H1 (cell line): ENCODE measurements at regions not wholly inside any gene's neighbourhood (a gene's known extent, or its start where the extent isn't known, plus 50 kb on each side); places are given as distances from the start of the nearest gene placed in this dataset.

ENCODE experiments used
- CTCF ChIA-PET: fragments of 300-600 bp; sonication (Branson Sonifier 250); formaldehyde crosslinking; loops from one replicate; lab custom pipeline; 2021; ENCODE audit not compliant: partially characterized antibody; lab: Charles Lee
- POLR2A ChIA-PET: fragments of 300-600 bp; sonication (Branson Sonifier 250); formaldehyde crosslinking; loops from one replicate; lab custom pipeline; 2021; ENCODE audit warnings: inconsistent platforms; ENCODE audit not compliant: partially characterized antibody; lab: Charles Lee
- DNase-seq, 2 experiments: peaks; one replicate each; pipeline versions ENCODE4 v3.0.0 to v3.0.0-alpha.2; 2010 to 2022; ENCODE audit warnings: low spot score in 2 of 2, low read depth in 1 of 2, mixed read lengths in 1 of 2
- FAIRE-seq: peaks from 2 replicates; lab custom pipeline; 2011; peaks lifted over from hg19 to GRCh38; lab: Jason Lieb, UNC
- H2AFZ ChIP-seq: 2 replicates; pipeline ENCODE4 v1.8.1; 2012; ENCODE audit warnings: low read length, inconsistent platforms
- H2AK5ac ChIP-seq: 2 replicates; pipeline ENCODE4 v1.6.1; 2013; ENCODE audit warnings: low read depth, low read length
- H2BK120ac ChIP-seq: replicated peaks from 2 replicates; pipeline ENCODE3; 2013; ENCODE audit warnings: low read depth, low read length, inconsistent platforms
- H2BK12ac ChIP-seq: 2 replicates; pipeline ENCODE4 v1.6.1; 2013; ENCODE audit warnings: low read depth, low read length
- H2BK15ac ChIP-seq: 2 replicates; pipeline ENCODE4 v1.6.1; 2013; ENCODE audit warnings: low read length
- H2BK20ac ChIP-seq: 2 replicates; pipeline ENCODE4 v1.6.1; 2013; ENCODE audit warnings: low read length
- H2BK5ac ChIP-seq: 2 replicates; pipeline ENCODE4 v1.6.1; 2013; ENCODE audit warnings: low read depth, low read length
- H3K14ac ChIP-seq: 2 replicates; pipeline ENCODE4 v1.6.1; 2013; ENCODE audit warnings: inconsistent platforms; ENCODE audit not compliant: insufficient read length
- H3K18ac ChIP-seq: 2 replicates; pipeline ENCODE4 v1.6.1; 2013; ENCODE audit warnings: low read length; ENCODE audit errors: extremely low read depth
- H3K23ac ChIP-seq: 2 replicates; pipeline ENCODE4 v1.6.1; 2013; ENCODE audit warnings: inconsistent platforms; ENCODE audit not compliant: insufficient read length
- H3K23me2 ChIP-seq: 2 replicates; pipeline ENCODE4 v1.6.1; 2013; ENCODE audit warnings: low read depth, low read length
- H3K27ac ChIP-seq: 2 replicates; pipeline ENCODE4 v1.6.1; 2011; ENCODE audit warnings: low read depth, low read length, inconsistent platforms
- H3K27me3 ChIP-seq, 4 experiments: replicated peaks in 1 of 4; 1 replicate in 1 of 4; 2 replicates in 3 of 4; pipeline versions ENCODE4 v1.6.1 to v1.8.1; 2011 to 2013; ENCODE audit warnings: low read length in 3 of 4, mild to moderate bottlenecking in 3 of 4, inconsistent platforms in 2 of 4, mixed read lengths in 2 of 4, moderate library complexity in 1 of 4; ENCODE audit not compliant: control insufficient read depth in 3 of 4, insufficient read depth in 3 of 4; ENCODE audit errors: extremely low read depth in 1 of 4
- H3K36me3 ChIP-seq, 4 experiments: 2 replicates each; pipeline versions ENCODE4 v1.6.1 to v1.8.1; 2011 to 2013; ENCODE audit warnings: mild to moderate bottlenecking in 4 of 4, low read length in 3 of 4, moderate library complexity in 2 of 4, control low read depth in 1 of 4, inconsistent platforms in 1 of 4; ENCODE audit not compliant: insufficient read depth in 4 of 4, control insufficient read depth in 2 of 4
- H3K4ac ChIP-seq: replicated peaks from 2 replicates; pipeline ENCODE3; 2013; ENCODE audit warnings: low read length, low read depth, mixed read lengths, inconsistent platforms; ENCODE audit not compliant: insufficient read length
- H3K4me1 ChIP-seq, 4 experiments: replicated peaks in 1 of 4; 1 replicate in 1 of 4; 2 replicates in 3 of 4; pipeline versions ENCODE4 v1.6.1 to v1.8.1; 2011 to 2013; ENCODE audit warnings: low read length in 3 of 4, inconsistent platforms in 2 of 4, mixed read lengths in 1 of 4; ENCODE audit not compliant: insufficient read depth in 4 of 4, control insufficient read depth in 3 of 4
- H3K4me2 ChIP-seq, 2 experiments: 2 replicates each; pipeline versions ENCODE4 v1.6.1 to v1.8.1; 2011 to 2013; ENCODE audit warnings: low read depth in 2 of 2, low read length in 2 of 2, control low read depth in 1 of 2, inconsistent platforms in 1 of 2, mild to moderate bottlenecking in 1 of 2; ENCODE audit not compliant: insufficient read depth in 1 of 2
- H3K4me3 ChIP-seq, 4 experiments: fragments of 200-600, 300-600 bp in 1 of 4; sonication (generic), shearing (Covaris generic), sonication (Bioruptor Twin) in 1 of 4; 2 replicates each; pipeline versions ENCODE4 v1.5.1 to v1.8.1; 2011 to 2016; ENCODE audit warnings: low read length in 4 of 4, low read depth in 3 of 4, control low read depth in 2 of 4, inconsistent platforms in 2 of 4, mild to moderate bottlenecking in 2 of 4, mixed read lengths in 1 of 4, moderate library complexity in 1 of 4; ENCODE audit not compliant: insufficient read depth in 2 of 4; ENCODE audit errors: extremely low read depth in 1 of 4
- H3K56ac ChIP-seq: replicated peaks from 2 replicates; pipeline ENCODE3; 2013; ENCODE audit warnings: low read depth, mild to moderate bottlenecking, mixed read lengths, low read length, inconsistent platforms; ENCODE audit not compliant: insufficient read length
- H3K79me1 ChIP-seq: 2 replicates; pipeline ENCODE4 v1.6.1; 2013; ENCODE audit warnings: low read depth, low read length, control low read depth
- H3K79me2 ChIP-seq, 2 experiments: 2 replicates each; pipeline versions ENCODE4 v1.6.1 to v1.8.1; 2012 to 2013; ENCODE audit warnings: low read length in 2 of 2, mild to moderate bottlenecking in 2 of 2, inconsistent platforms in 1 of 2; ENCODE audit not compliant: insufficient read depth in 2 of 2, control insufficient read depth in 1 of 2
- H3K9ac ChIP-seq, 4 experiments: replicated peaks in 1 of 4; 1 replicate in 1 of 4; 2 replicates in 3 of 4; pipeline versions ENCODE4 v1.6.1 to v1.8.1; 2011 to 2013; ENCODE audit warnings: low read depth in 3 of 4, low read length in 3 of 4, control low read depth in 2 of 4, mild to moderate bottlenecking in 2 of 4, moderate library complexity in 2 of 4, inconsistent platforms in 1 of 4; ENCODE audit errors: extremely low read depth in 1 of 4
- H3K9me3 ChIP-seq, 2 experiments: 2 replicates each; pipeline versions ENCODE4 v1.6.1 to v1.8.1; 2012 to 2013; ENCODE audit warnings: mild to moderate bottlenecking in 2 of 2, moderate library complexity in 2 of 2, control low read depth in 1 of 2, inconsistent platforms in 1 of 2, low read depth in 1 of 2, low read length in 1 of 2, mixed read lengths in 1 of 2; ENCODE audit not compliant: insufficient read depth in 2 of 2
- H4K20me1 ChIP-seq, 2 experiments: replicated peaks in 1 of 2; 2 replicates each; pipeline versions ENCODE3 to v1.8.1; 2011 to 2013; ENCODE audit warnings: inconsistent platforms in 2 of 2, low read length in 2 of 2, mild to moderate bottlenecking in 1 of 2; ENCODE audit not compliant: insufficient read depth in 2 of 2, control insufficient read depth in 1 of 2
- H4K5ac ChIP-seq: 2 replicates; pipeline ENCODE4 v1.6.1; 2013; ENCODE audit warnings: low read length, low read depth, mixed read lengths, inconsistent platforms; ENCODE audit not compliant: insufficient read length
- H4K8ac ChIP-seq: 2 replicates; pipeline ENCODE4 v1.8.0; 2013; ENCODE audit warnings: mild to moderate bottlenecking, moderate library complexity, low read length, inconsistent platforms; ENCODE audit not compliant: insufficient read depth; ENCODE audit errors: extremely low read depth
- H4K91ac ChIP-seq: replicated peaks from 2 replicates; pipeline ENCODE3; 2013; ENCODE audit warnings: low read length, mixed read lengths, inconsistent platforms; ENCODE audit not compliant: insufficient read length
- ASH2L ChIP-seq: fragments of 200-600, 300-600 bp; sonication (generic); IDR thresholded peaks from one replicate; pipeline ENCODE4 v1.7.1; 2017; ENCODE audit warnings: low read length
- CBX5 ChIP-seq: fragments of 300-800, 300-1000 bp; sonication (generic); IDR thresholded peaks from 2 replicates; pipeline ENCODE4 v1.7.1; 2016; ENCODE audit warnings: antibody characterized with exemption, low read length, low read depth
- CBX8 ChIP-seq: fragments of 300-800, 300-1000 bp; sonication (generic); IDR thresholded peaks from 2 replicates; pipeline ENCODE4 v1.7.1; 2016; ENCODE audit warnings: low read depth, low read length, borderline replicate concordance
- EZH2 ChIP-seq: fragments of 200-600 bp; sonication (generic); IDR thresholded peaks from 2 replicates; pipeline ENCODE4 v1.7.1; 2012; ENCODE audit warnings: low read depth, mild to moderate bottlenecking, moderate library complexity, low read length, inconsistent platforms; ENCODE audit not compliant: severe bottlenecking
- GABPA ChIP-seq: IDR thresholded peaks from 2 replicates; pipeline ENCODE4 v1.6.1; 2011; ENCODE audit warnings: mild to moderate bottlenecking, low read length, moderate library complexity, borderline replicate concordance; ENCODE audit not compliant: insufficient read depth
- GTF2F1 ChIP-seq: IDR thresholded peaks from 2 replicates; pipeline ENCODE4 v1.6.1; 2012; ENCODE audit warnings: low read depth, low read length, improper control_type of control experiment, borderline replicate concordance
- MAX ChIP-seq: IDR thresholded peaks from 2 replicates; pipeline ENCODE4 v1.6.1; 2012; ENCODE audit warnings: inconsistent platforms
- POLR2A ChIP-seq, 2 experiments: IDR thresholded peaks; 1 replicate in 1 of 2; 2 replicates in 1 of 2; pipeline ENCODE4 v1.6.1; 2011; ENCODE audit warnings: low read depth in 2 of 2, low read length in 2 of 2, mild to moderate bottlenecking in 2 of 2; ENCODE audit errors: control extremely low read depth in 1 of 2
- RFX5 ChIP-seq: IDR thresholded peaks from 2 replicates; pipeline ENCODE4 v1.6.1; 2011; ENCODE audit warnings: low read depth, low read length, improper control_type of control experiment, borderline replicate concordance
- SAP30 ChIP-seq: fragments of 300-600 bp; sonication (generic); IDR thresholded peaks from 2 replicates; pipeline ENCODE4 v1.7.1; 2012; ENCODE audit warnings: low read length, moderate library complexity, mild to moderate bottlenecking, inconsistent platforms; ENCODE audit not compliant: insufficient read depth, insufficient replicate concordance
- YY1 ChIP-seq: IDR thresholded peaks from 2 replicates; pipeline ENCODE4 v1.6.1; 2011; ENCODE audit warnings: low read depth, mild to moderate bottlenecking, low read length
- WGBS, 2 experiments: shearing (Covaris generic) in 1 of 2; methylation state at CpG; one replicate each; pipeline versions ENCODE4 v1.1.6 to v1.1.7; 2013 to 2015; ENCODE audit warnings: low lambda C conversion rate in 2 of 2, mixed read lengths in 2 of 2, inconsistent platforms in 1 of 2, low coverage in 1 of 2, missing lambda C conversion rate in 1 of 2; ENCODE audit not compliant: insufficient replicate concordance in 2 of 2, insufficient coverage in 1 of 2, insufficient read length in 1 of 2; ENCODE audit errors: extremely low coverage in 1 of 2, missing lambda C conversion rate in 1 of 2; 5-methylcytosine and 5-hydroxymethylcytosine counted together

GRCh38 chr21:28788030-28788429, 204.6 kb downstream of the LTN1 start:
- Histone ChIP-seq H3K79me2 (no peaks in the 10 kb centered on the region), H3K14ac (no peak overlapping the region), H2BK12ac (no peak overlapping the region), H4K20me1 (no peaks in the 10 kb centered on the region), H3K4me2 (no peak overlapping the region), H3K9me3 (peaks cover 0 to 12% of the 10 kb centered on the region in 2 experiments; a peak in 2 of 4 replicates), H3K4me3 (no peak overlapping the region), H2BK20ac (no peak overlapping the region), H3K27ac (no peak overlapping the region), H3K27me3 (no peaks in the 10 kb centered on the region), H3K23ac (no peak overlapping the region), H4K5ac (no peak overlapping the region), H4K8ac (no peak overlapping the region), H3K18ac (no peak overlapping the region), H3K79me1 (no peaks in the 10 kb centered on the region), H2AFZ (no peak overlapping the region), H3K36me3 (peaks cover 0 to 2% (median 0%) of the 10 kb centered on the region in 4 experiments; a peak in 1 of 8 replicates), H2BK15ac (no peak overlapping the region), H3K4me1 (no peaks in the 10 kb centered on the region), H2BK5ac (no peak overlapping the region), H4K91ac (no peak overlapping the region), H2AK5ac (no peak overlapping the region), H2BK120ac (no peak overlapping the region), H3K56ac (no peak overlapping the region), H3K23me2 (no peaks in the 10 kb centered on the region), H3K4ac (no peak overlapping the region), H3K9ac (no peak overlapping the region)
- 84% methylated on average over 6 of the region's 6 CpGs; no CpG with 5 or more reads in 1 of the 2 experiments for WGBS, 2 experiments
- no peak for FAIRE-seq
- POLR2A ChIA-PET, result no interaction called here
- DNase-seq, result no peak
- CTCF ChIA-PET, result no interaction called here
- TF ChIP-seq CBX5 (no peak), SAP30 (no peak), RFX5 (no peak), GTF2F1 (no peak), CBX8 (no peak), GABPA (no peak), ASH2L (no peak), YY1 (no peak), EZH2 (no peak), MAX (no peak), POLR2A (IDR thresholded peaks at IDR 0.05; ENCODE audit: control extremely low read depth in 1 of 2, low read depth in 2 of 2, low read length in 2 of 2) (no peak)
